Liver (tissue), 8 donors: ENCODE measurements at regions not wholly inside any gene's neighbourhood (a gene's known extent, or its start where the extent isn't known, plus 50 kb on each side); places are given as distances from the start of the nearest gene placed in this dataset.

Experiments used
- DNase-seq: peaks from one replicate; pipeline ENCODE4 v3.0.0-alpha.2; 2017; ENCODE audit warnings: low spot score
- H3K27ac ChIP-seq, 2 donors: one replicate each; pipeline ENCODE4 v1.7.0; 2013; ENCODE audit warnings: inconsistent platforms in 2 of 2, low read length in 2 of 2, control low read depth in 1 of 2, low read depth in 1 of 2, mild to moderate bottlenecking in 1 of 2
- H3K27me3 ChIP-seq, 4 donors: one replicate each; pipeline versions ENCODE4 v1.6.1 to v1.7.0; 2013; ENCODE audit warnings: low read length in 3 of 4, inconsistent platforms in 1 of 4, mild to moderate bottlenecking in 1 of 4, moderate library complexity in 1 of 4; ENCODE audit not compliant: control insufficient read depth in 4 of 4, insufficient read depth in 4 of 4
- H3K36me3 ChIP-seq, 4 donors: one replicate each; pipeline versions ENCODE4 v1.6.1 to v1.7.0; 2013; ENCODE audit warnings: low read length in 3 of 4, mild to moderate bottlenecking in 3 of 4, low read depth in 1 of 4, moderate library complexity in 1 of 4; ENCODE audit not compliant: control insufficient read depth in 4 of 4, insufficient read depth in 3 of 4
- H3K4me1 ChIP-seq, 4 donors: one replicate each; pipeline versions ENCODE4 v1.6.1 to v1.7.0; 2013; ENCODE audit warnings: low read length in 3 of 4, mild to moderate bottlenecking in 3 of 4, moderate library complexity in 1 of 4; ENCODE audit not compliant: control insufficient read depth in 4 of 4, insufficient read depth in 4 of 4
- H3K4me3 ChIP-seq, 3 donors: one replicate each; pipeline versions ENCODE4 v1.6.1 to v1.7.0; 2013; ENCODE audit warnings: low read length in 3 of 3, control low read depth in 1 of 3, low read depth in 1 of 3, mild to moderate bottlenecking in 1 of 3
- H3K9ac ChIP-seq, 2 donors: one replicate each; pipeline ENCODE4 v1.7.0; 2013; ENCODE audit warnings: low read length in 2 of 2, mild to moderate bottlenecking in 2 of 2, moderate library complexity in 2 of 2, control low read depth in 1 of 2, low read depth in 1 of 2
- H3K9me3 ChIP-seq, 4 donors: one replicate each; pipeline versions ENCODE4 v1.6.1 to v1.7.0; 2013; ENCODE audit warnings: low read length in 3 of 4; ENCODE audit not compliant: control insufficient read depth in 4 of 4
- EGR1 ChIP-seq, 2 donors: IDR thresholded peaks; 2 replicates each; pipeline ENCODE4 v1.6.1; 2016 to 2018; ENCODE audit warnings: antibody characterized with exemption in 2 of 2, low read depth in 2 of 2
- FOXA1 ChIP-seq: IDR thresholded peaks from 2 replicates; pipeline ENCODE4 v1.6.1; 2016; ENCODE audit warnings: antibody characterized with exemption
- FOXA2 ChIP-seq: IDR thresholded peaks from 2 replicates; pipeline ENCODE4 v1.6.1; 2016; ENCODE audit warnings: antibody characterized with exemption
- GABPA ChIP-seq, 2 donors: IDR thresholded peaks in 1 of 2; conservative IDR thresholded peaks in 1 of 2; 2 replicates each; pipeline ENCODE4 v1.6.1; 2016; ENCODE audit warnings: antibody characterized with exemption in 2 of 2, mild to moderate bottlenecking in 1 of 2, moderate library complexity in 1 of 2
- HNF4A ChIP-seq, 2 donors: conservative IDR thresholded peaks; 2 replicates each; pipeline ENCODE4 v1.6.1; 2016; ENCODE audit warnings: antibody characterized with exemption in 2 of 2, mild to moderate bottlenecking in 2 of 2
- HNF4G ChIP-seq: IDR thresholded peaks from 2 replicates; pipeline ENCODE4 v1.6.1; 2016; ENCODE audit warnings: antibody characterized with exemption
- JUND ChIP-seq, 2 donors: IDR thresholded peaks; 2 replicates each; pipeline ENCODE4 v1.6.1; 2016; ENCODE audit warnings: antibody characterized with exemption in 2 of 2
- NR2F2 ChIP-seq: IDR thresholded peaks from 2 replicates; pipeline ENCODE4 v1.6.1; 2016; ENCODE audit warnings: antibody characterized with exemption
- RXRA ChIP-seq, 2 donors: IDR thresholded peaks; 2 replicates each; pipeline ENCODE4 v1.6.1; 2017 to 2018; ENCODE audit warnings: antibody characterized with exemption in 2 of 2, mild to moderate bottlenecking in 1 of 2
- SP1 ChIP-seq: IDR thresholded peaks from 2 replicates; pipeline ENCODE4 v1.6.1; 2018; ENCODE audit warnings: antibody characterized with exemption, mild to moderate bottlenecking
- YY1 ChIP-seq: IDR thresholded peaks from 2 replicates; pipeline ENCODE4 v1.6.1; 2016; ENCODE audit warnings: antibody characterized with exemption, mild to moderate bottlenecking
- WGBS: extraction: QIAGEN DNeasy Blood & Tissue Kit; methylation state at CpG from one replicate; pipeline ENCODE4 v1.1.7; 2013; 5-methylcytosine and 5-hydroxymethylcytosine counted together
- TF ChIP-seq, protein P1 (sequence below): IDR thresholded peaks from 2 replicates; pipeline ENCODE4 v1.6.1; 2016; ENCODE audit warnings: antibody characterized with exemption
- TF ChIP-seq, protein P2 (sequence below): IDR thresholded peaks from 2 replicates; pipeline ENCODE4 v1.6.1; 2016; ENCODE audit warnings: antibody characterized with exemption
- TF ChIP-seq, protein P3 (sequence below): fragments of 150-350 bp; IDR thresholded peaks from 2 replicates; pipeline ENCODE4 v1.5.1; 2017; ENCODE audit warnings: improper control_type of control experiment, low read depth, low read length; ENCODE audit not compliant: missing input control
- TF ChIP-seq, protein P4 (sequence below): IDR thresholded peaks from 2 replicates; pipeline ENCODE4 v1.6.1; 2016; ENCODE audit warnings: antibody characterized with exemption, mild to moderate bottlenecking
- TF ChIP-seq, protein P5 (sequence below): IDR thresholded peaks from 2 replicates; pipeline ENCODE4 v1.6.1; 2016; ENCODE audit warnings: antibody characterized with exemption
- donor health status: healthy.
- donor health status: healthy.
- donor health status: healthy.
- donor health status: healthy.
- donor health status: healthy.

DNA sequence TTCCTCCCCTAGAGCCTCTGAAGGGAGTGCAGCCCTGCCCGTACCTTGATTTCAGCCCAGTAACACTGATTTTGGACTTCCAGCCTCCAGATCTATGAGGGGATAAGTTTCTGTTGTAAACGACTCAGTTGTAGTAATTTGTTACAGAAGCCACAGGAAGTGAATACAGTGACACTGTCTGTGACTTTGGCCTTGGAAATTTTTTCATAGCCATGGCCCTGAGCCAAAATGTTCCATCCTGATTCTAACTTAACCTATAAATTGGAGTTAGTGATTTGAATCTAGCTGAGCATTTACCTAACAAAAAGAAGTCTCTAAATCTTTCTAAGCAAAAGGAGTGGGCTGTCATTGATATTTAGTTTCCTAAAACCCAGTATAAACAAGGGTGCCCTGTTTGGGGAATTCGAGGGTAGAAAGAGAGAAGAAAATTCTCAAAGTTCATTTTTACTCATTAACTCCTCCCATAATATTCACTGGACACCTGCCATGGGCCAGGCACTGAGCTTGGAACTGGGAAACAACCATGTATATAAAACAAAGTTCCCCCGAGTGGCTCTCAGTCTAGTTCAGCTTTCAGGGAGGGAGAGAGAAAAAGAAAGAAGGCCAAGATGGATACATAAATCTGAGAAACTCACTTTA, 162.3 kb downstream of the SKIDA1 start:
- H3K4me3 ChIP-seq: no peak overlapping the region
- no peak overlapping the region for H3K27ac ChIP-seq
- WGBS: 59% methylated on average over 4 of the region's 4 CpGs
- no peaks in the 10 kb centered on the region for H3K27me3 ChIP-seq
- DNase-seq: no peak
- H3K36me3 ChIP-seq: no peaks in the 10 kb centered on the region
- no peaks in the 10 kb centered on the region for H3K4me1 ChIP-seq
- TF ChIP-seq NR2F2 (no peak), HNF4G (no peak), JUND (IDR thresholded peaks at IDR 0.05) (no peak), GABPA (IDR thresholded peaks at IDR 0.05 in 1 of 2, conservative IDR thresholded peaks at IDR 0.05 in 1 of 2) (no peak), HNF4A (conservative IDR thresholded peaks at IDR 0.05) (no peak), SP1 (no peak), FOXA2 (no peak), YY1 (no peak), RXRA (IDR thresholded peaks at IDR 0.05) (no peak), EGR1 (IDR thresholded peaks at IDR 0.05; ENCODE audit: low read depth in 2 of 2) (no peak), FOXA1 (no peak)
- TF ChIP-seq, protein P1, sequence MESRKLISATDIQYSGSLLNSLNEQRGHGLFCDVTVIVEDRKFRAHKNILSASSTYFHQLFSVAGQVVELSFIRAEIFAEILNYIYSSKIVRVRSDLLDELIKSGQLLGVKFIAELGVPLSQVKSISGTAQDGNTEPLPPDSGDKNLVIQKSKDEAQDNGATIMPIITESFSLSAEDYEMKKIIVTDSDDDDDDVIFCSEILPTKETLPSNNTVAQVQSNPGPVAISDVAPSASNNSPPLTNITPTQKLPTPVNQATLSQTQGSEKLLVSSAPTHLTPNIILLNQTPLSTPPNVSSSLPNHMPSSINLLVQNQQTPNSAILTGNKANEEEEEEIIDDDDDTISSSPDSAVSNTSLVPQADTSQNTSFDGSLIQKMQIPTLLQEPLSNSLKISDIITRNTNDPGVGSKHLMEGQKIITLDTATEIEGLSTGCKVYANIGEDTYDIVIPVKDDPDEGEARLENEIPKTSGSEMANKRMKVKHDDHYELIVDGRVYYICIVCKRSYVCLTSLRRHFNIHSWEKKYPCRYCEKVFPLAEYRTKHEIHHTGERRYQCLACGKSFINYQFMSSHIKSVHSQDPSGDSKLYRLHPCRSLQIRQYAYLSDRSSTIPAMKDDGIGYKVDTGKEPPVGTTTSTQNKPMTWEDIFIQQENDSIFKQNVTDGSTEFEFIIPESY: no peak
- TF ChIP-seq, protein P2, sequence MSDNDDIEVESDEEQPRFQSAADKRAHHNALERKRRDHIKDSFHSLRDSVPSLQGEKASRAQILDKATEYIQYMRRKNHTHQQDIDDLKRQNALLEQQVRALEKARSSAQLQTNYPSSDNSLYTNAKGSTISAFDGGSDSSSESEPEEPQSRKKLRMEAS: no peak
- TF ChIP-seq, protein P3, sequence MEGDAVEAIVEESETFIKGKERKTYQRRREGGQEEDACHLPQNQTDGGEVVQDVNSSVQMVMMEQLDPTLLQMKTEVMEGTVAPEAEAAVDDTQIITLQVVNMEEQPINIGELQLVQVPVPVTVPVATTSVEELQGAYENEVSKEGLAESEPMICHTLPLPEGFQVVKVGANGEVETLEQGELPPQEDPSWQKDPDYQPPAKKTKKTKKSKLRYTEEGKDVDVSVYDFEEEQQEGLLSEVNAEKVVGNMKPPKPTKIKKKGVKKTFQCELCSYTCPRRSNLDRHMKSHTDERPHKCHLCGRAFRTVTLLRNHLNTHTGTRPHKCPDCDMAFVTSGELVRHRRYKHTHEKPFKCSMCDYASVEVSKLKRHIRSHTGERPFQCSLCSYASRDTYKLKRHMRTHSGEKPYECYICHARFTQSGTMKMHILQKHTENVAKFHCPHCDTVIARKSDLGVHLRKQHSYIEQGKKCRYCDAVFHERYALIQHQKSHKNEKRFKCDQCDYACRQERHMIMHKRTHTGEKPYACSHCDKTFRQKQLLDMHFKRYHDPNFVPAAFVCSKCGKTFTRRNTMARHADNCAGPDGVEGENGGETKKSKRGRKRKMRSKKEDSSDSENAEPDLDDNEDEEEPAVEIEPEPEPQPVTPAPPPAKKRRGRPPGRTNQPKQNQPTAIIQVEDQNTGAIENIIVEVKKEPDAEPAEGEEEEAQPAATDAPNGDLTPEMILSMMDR: no peak
- TF ChIP-seq, protein P4, sequence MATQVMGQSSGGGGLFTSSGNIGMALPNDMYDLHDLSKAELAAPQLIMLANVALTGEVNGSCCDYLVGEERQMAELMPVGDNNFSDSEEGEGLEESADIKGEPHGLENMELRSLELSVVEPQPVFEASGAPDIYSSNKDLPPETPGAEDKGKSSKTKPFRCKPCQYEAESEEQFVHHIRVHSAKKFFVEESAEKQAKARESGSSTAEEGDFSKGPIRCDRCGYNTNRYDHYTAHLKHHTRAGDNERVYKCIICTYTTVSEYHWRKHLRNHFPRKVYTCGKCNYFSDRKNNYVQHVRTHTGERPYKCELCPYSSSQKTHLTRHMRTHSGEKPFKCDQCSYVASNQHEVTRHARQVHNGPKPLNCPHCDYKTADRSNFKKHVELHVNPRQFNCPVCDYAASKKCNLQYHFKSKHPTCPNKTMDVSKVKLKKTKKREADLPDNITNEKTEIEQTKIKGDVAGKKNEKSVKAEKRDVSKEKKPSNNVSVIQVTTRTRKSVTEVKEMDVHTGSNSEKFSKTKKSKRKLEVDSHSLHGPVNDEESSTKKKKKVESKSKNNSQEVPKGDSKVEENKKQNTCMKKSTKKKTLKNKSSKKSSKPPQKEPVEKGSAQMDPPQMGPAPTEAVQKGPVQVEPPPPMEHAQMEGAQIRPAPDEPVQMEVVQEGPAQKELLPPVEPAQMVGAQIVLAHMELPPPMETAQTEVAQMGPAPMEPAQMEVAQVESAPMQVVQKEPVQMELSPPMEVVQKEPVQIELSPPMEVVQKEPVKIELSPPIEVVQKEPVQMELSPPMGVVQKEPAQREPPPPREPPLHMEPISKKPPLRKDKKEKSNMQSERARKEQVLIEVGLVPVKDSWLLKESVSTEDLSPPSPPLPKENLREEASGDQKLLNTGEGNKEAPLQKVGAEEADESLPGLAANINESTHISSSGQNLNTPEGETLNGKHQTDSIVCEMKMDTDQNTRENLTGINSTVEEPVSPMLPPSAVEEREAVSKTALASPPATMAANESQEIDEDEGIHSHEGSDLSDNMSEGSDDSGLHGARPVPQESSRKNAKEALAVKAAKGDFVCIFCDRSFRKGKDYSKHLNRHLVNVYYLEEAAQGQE: no peak
- TF ChIP-seq, protein P5, sequence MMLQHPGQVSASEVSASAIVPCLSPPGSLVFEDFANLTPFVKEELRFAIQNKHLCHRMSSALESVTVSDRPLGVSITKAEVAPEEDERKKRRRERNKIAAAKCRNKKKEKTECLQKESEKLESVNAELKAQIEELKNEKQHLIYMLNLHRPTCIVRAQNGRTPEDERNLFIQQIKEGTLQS: no peak
- no peaks in the 10 kb centered on the region for H3K9me3 ChIP-seq
- no peak overlapping the region for H3K9ac ChIP-seq

DNA sequence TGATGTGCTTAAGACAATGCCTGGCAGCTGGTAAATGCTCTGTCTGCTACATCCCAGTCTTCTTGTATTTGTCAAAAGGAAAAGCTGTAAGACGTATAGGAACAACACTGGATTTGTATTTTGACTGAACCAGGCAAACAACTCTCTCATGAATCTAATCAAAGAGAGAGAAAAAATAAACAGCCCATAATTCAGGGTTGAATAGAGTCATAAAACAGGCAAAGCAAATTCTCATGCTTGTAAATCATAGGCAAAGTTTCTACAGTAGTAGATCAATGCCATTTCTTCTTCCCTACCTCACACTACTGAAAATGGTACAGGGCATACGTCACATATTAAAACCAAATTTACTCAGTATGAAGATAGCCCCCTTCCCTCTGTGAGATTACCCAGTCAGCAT, 166.3 kb downstream of the SKIDA1 start:
- no peak overlapping the region for H3K27ac ChIP-seq
- no peak for DNase-seq
- WGBS: 88% methylated on average over 2 of the region's 2 CpGs
- H3K9me3 ChIP-seq: no peaks in the 10 kb centered on the region
- no peaks in the 10 kb centered on the region for H3K4me1 ChIP-seq
- no peak overlapping the region for H3K4me3 ChIP-seq
- no peak overlapping the region for H3K9ac ChIP-seq
- no peaks in the 10 kb centered on the region for H3K27me3 ChIP-seq
- H3K36me3 ChIP-seq: no peaks in the 10 kb centered on the region
- no peak for TF ChIP-seq YY1
- no peak for TF ChIP-seq HNF4A (conservative IDR thresholded peaks at IDR 0.05)
- TF ChIP-seq RXRA (IDR thresholded peaks at IDR 0.05): no peak
- TF ChIP-seq, protein P5: no peak
- TF ChIP-seq, protein P2: no peak
- no peak for TF ChIP-seq FOXA2
- TF ChIP-seq, protein P3: no peak
- no peak for TF ChIP-seq EGR1 (IDR thresholded peaks at IDR 0.05; ENCODE audit: low read depth in 2 of 2)
- no peak for TF ChIP-seq SP1
- TF ChIP-seq NR2F2: no peak
- no peak for TF ChIP-seq GABPA (IDR thresholded peaks at IDR 0.05 in 1 of 2, conservative IDR thresholded peaks at IDR 0.05 in 1 of 2)
